ENCODE measurements at regions not wholly inside any gene's neighbourhood (a gene's known extent, or its start where the extent isn't known, plus 50 kb on each side); places are given as distances from the start of the nearest gene placed in this dataset.
"Not testable (repeated sequence)": the region's sequence is repeated elsewhere in the genome, so short reads cannot be mapped to it uniquely, and the experiment has no call there.

- Histone ChIP-seq H3K4me2 (no peak overlapping the region), H4K20me1 (no peaks in the 10 kb centered on the region), H3K27ac (no peak overlapping the region), H3K4me1 (peaks cover 7% of the 10 kb centered on the region), H3K9me3 (no peaks in the 10 kb centered on the region), H3K36me3 (no peaks in the 10 kb centered on the region), H3K27me3 (no peaks in the 10 kb centered on the region), H3K4me3 (no peak overlapping the region), H3K9ac (no peak overlapping the region)
- no peak for TF ChIP-seq Cebpa-rat (IDR thresholded peaks at IDR 0.05)
These were observed 136.9 kb downstream of the MAIP1 start for GRCh38 chr2:200092235-200092634.

GRCh38 chr2:200095436-200095835 is 140.1 kb downstream of the MAIP1 start:
- Histone ChIP-seq H3K4me2 (no peak overlapping the region), H3K27me3 (no peaks in the 10 kb centered on the region), H4K20me1 (no peaks in the 10 kb centered on the region), H3K27ac (no peak overlapping the region), H3K4me3 (no peak overlapping the region), H3K9ac (no peak overlapping the region), H3K4me1 (no peaks in the 10 kb centered on the region), H3K36me3 (no peaks in the 10 kb centered on the region), H3K9me3 (no peaks in the 10 kb centered on the region)
- no peak for TF ChIP-seq Cebpa-rat (IDR thresholded peaks at IDR 0.05)

- no peak overlapping the region for H3K27ac ChIP-seq
- H3K36me3 ChIP-seq, result no peaks in the 10 kb centered on the region
- H3K27me3 ChIP-seq, result no peaks in the 10 kb centered on the region
- H3K4me2 ChIP-seq, result no peak overlapping the region
- no peaks in the 10 kb centered on the region for H3K9me3 ChIP-seq
- no peaks in the 10 kb centered on the region for H4K20me1 ChIP-seq
- TF ChIP-seq Cebpa-rat (IDR thresholded peaks at IDR 0.05), result no peak
- H3K4me1 ChIP-seq, result no peaks in the 10 kb centered on the region
- H3K9ac ChIP-seq, result no peak overlapping the region
- H3K4me3 ChIP-seq, result no peak overlapping the region
These were observed 143.9 kb downstream of the MAIP1 start for GRCh38 chr2:200099256-200099655.

- Histone ChIP-seq H3K4me2 (no peak overlapping the region), H3K9ac (no peak overlapping the region), H3K9me3 (no peaks in the 10 kb centered on the region), H3K27ac (no peak overlapping the region), H3K36me3 (no peaks in the 10 kb centered on the region), H3K4me1 (no peaks in the 10 kb centered on the region), H4K20me1 (no peaks in the 10 kb centered on the region), H3K27me3 (no peaks in the 10 kb centered on the region), H3K4me3 (no peak overlapping the region)
- no peak for TF ChIP-seq Cebpa-rat (IDR thresholded peaks at IDR 0.05)
These were observed 144.6 kb downstream of the MAIP1 start for GRCh38 chr2:200100027-200100426.

GRCh38 chr2:200101922-200102321 is 146.5 kb downstream of the MAIP1 start:
- Histone ChIP-seq H3K4me2 (no peak overlapping the region), H3K9me3 (no peaks in the 10 kb centered on the region), H4K20me1 (no peaks in the 10 kb centered on the region), H3K4me1 (no peaks in the 10 kb centered on the region), H3K4me3 (no peak overlapping the region), H3K27me3 (no peaks in the 10 kb centered on the region), H3K9ac (no peak overlapping the region), H3K27ac (no peak overlapping the region), H3K36me3 (no peaks in the 10 kb centered on the region)
- no peak for TF ChIP-seq Cebpa-rat (IDR thresholded peaks at IDR 0.05)

GRCh38 chr2:200102971-200103370 is 147.6 kb downstream of the MAIP1 start:
- no peak for TF ChIP-seq Cebpa-rat (IDR thresholded peaks at IDR 0.05)
- H4K20me1 ChIP-seq, result no peaks in the 10 kb centered on the region

GRCh38 chr2:200104015-200104414 is 148.6 kb downstream of the MAIP1 start:
- Histone ChIP-seq H3K9ac (no peak overlapping the region), H4K20me1 (no peaks in the 10 kb centered on the region), H3K4me1 (no peaks in the 10 kb centered on the region), H3K27me3 (no peaks in the 10 kb centered on the region), H3K4me3 (no peak overlapping the region), H3K4me2 (no peak overlapping the region), H3K36me3 (no peaks in the 10 kb centered on the region), H3K9me3 (no peaks in the 10 kb centered on the region), H3K27ac (no peak overlapping the region)
- TF ChIP-seq Cebpa-rat (IDR thresholded peaks at IDR 0.05), result no peak

More at GRCh38 chr2:200102971-200103370, 147.6 kb downstream of the MAIP1 start:
- Histone ChIP-seq H3K4me2 (no peak overlapping the region), H3K4me1 (no peaks in the 10 kb centered on the region), H3K27ac (no peak overlapping the region), H3K9me3 (no peaks in the 10 kb centered on the region), H3K9ac (no peak overlapping the region), H3K36me3 (no peaks in the 10 kb centered on the region), H3K27me3 (no peaks in the 10 kb centered on the region), H3K4me3 (no peak overlapping the region)

GRCh38 chr2:200107514-200108217 is 152.3 kb downstream of the MAIP1 start:
- Histone ChIP-seq H3K27ac (no peak overlapping the region), H3K4me2 (no peak overlapping the region), H3K4me1 (0 out of 2 replicates have a peak, but pooled peaks cover 7% of the 10 kb centered on the region), H3K4me3 (no peak overlapping the region), H3K9ac (no peak overlapping the region), H3K9me3 (no peaks in the 10 kb centered on the region), H3K36me3 (no peaks in the 10 kb centered on the region), H4K20me1 (no peaks in the 10 kb centered on the region), H3K27me3 (no peaks in the 10 kb centered on the region)
- TF ChIP-seq Cebpa-rat (IDR thresholded peaks at IDR 0.05), result no peak

- H3K9ac ChIP-seq, result no peak overlapping the region
- no peak for TF ChIP-seq Cebpa-rat (IDR thresholded peaks at IDR 0.05)
- no peak overlapping the region for H3K4me2 ChIP-seq
- no peak overlapping the region for H3K4me3 ChIP-seq
- H3K27ac ChIP-seq, result no peak overlapping the region
- H4K20me1 ChIP-seq, result no peaks in the 10 kb centered on the region
- H3K27me3 ChIP-seq, result no peaks in the 10 kb centered on the region
- no peaks in the 10 kb centered on the region for H3K9me3 ChIP-seq
- 0 out of 2 replicates have a peak, but pooled peaks cover 7% of the 10 kb centered on the region for H3K4me1 ChIP-seq
- no peaks in the 10 kb centered on the region for H3K36me3 ChIP-seq
These were observed 154.0 kb downstream of the MAIP1 start for GRCh38 chr2:200109421-200109820.

GRCh38 chr2:200110381-200110780 is 155.0 kb downstream of the MAIP1 start:
- Histone ChIP-seq H3K4me3 (no peak overlapping the region), H3K4me1 (0 out of 2 replicates have a peak, but pooled peaks cover 7% of the 10 kb centered on the region), H3K9me3 (no peaks in the 10 kb centered on the region), H4K20me1 (no peaks in the 10 kb centered on the region), H3K36me3 (no peaks in the 10 kb centered on the region), H3K27me3 (no peaks in the 10 kb centered on the region), H3K9ac (no peak overlapping the region), H3K27ac (no peak overlapping the region), H3K4me2 (no peak overlapping the region)
- TF ChIP-seq Cebpa-rat (IDR thresholded peaks at IDR 0.05), result no peak

- not testable (repeated sequence) for H3K9ac ChIP-seq, H3K36me3 ChIP-seq, H3K27ac ChIP-seq, H3K4me1 ChIP-seq, H3K4me2 ChIP-seq, H4K20me1 ChIP-seq, H3K27me3 ChIP-seq, H3K9me3 ChIP-seq, H3K4me3 ChIP-seq
These were observed 157.8 kb downstream of the MAIP1 start for GRCh38 chr2:200113016-200113799.

Data from BLaER1 (cell line).